HFFc6 (cell line): ENCODE measurements at regions not wholly inside any gene's neighbourhood (a gene's known extent, or its start where the extent isn't known, plus 50 kb on each side); places are given as distances from the start of the nearest gene placed in this dataset.

ENCODE experiments used
- DNase-seq: peaks from one replicate; pipeline ENCODE4 v3.0.0-alpha.2; 2018
- H3K27ac Mint-ChIP-seq: 2 replicates; pipeline ENCODE4 v1.8.0; 2020; ENCODE audit warnings: mild to moderate bottlenecking, mixed read lengths
- H3K27me3 Mint-ChIP-seq: 2 replicates; pipeline ENCODE4 v1.8.0; 2021; ENCODE audit warnings: mild to moderate bottlenecking, moderate library complexity, mixed read lengths; ENCODE audit not compliant: insufficient read depth
- H3K36me3 Mint-ChIP-seq: 2 replicates; pipeline ENCODE4 v1.8.0; 2021; ENCODE audit warnings: low read depth, mixed read lengths
- H3K4me1 Mint-ChIP-seq: 2 replicates; pipeline ENCODE4 v1.8.0; 2020; ENCODE audit warnings: low read depth, mixed read lengths
- H3K4me3 Mint-ChIP-seq: 2 replicates; pipeline ENCODE4 v1.8.0; 2020; ENCODE audit warnings: mild to moderate bottlenecking, moderate library complexity, mixed read lengths
- H3K9me3 Mint-ChIP-seq: 2 replicates; pipeline ENCODE4 v1.8.0; 2020; ENCODE audit warnings: mild to moderate bottlenecking, mixed read lengths
- TF ChIP-seq, protein P1 (sequence below): fragments of 200-600 bp; sonication (generic); IDR thresholded peaks from 2 replicates; pipeline ENCODE4 v1.5.0; 2021; ENCODE audit warnings: antibody characterized with exemption, mild to moderate bottlenecking

DNA sequence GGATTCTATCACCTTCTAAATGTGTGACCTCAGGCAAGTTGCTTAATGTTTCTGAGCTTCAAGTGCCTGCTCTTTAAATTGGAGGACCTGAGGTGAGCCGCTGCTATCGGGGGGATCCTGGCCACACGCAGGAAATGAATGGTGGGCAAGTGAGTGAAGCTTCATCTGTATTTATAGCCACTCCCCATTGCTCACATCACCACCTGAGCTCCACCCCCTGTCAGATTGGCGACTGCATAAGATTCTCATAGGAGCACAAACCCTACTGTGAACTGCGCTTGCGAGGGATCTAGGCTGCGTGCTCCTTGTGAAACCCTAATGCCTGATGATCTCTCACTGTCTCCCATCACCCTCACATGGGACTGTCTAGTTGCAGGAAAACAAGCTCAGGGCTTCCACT lies 158.6 kb upstream of the CCND2 start:
- H3K27me3 Mint-ChIP-seq, result peaks cover 4% of the 10 kb centered on the region
- peaks cover 4% of the 10 kb centered on the region; the same call in 1 of the 2 replicates for H3K9me3 Mint-ChIP-seq
- H3K36me3 Mint-ChIP-seq, result peaks cover 3% of the 10 kb centered on the region; the same call in 1 of the 2 replicates
- TF ChIP-seq, protein P1, sequence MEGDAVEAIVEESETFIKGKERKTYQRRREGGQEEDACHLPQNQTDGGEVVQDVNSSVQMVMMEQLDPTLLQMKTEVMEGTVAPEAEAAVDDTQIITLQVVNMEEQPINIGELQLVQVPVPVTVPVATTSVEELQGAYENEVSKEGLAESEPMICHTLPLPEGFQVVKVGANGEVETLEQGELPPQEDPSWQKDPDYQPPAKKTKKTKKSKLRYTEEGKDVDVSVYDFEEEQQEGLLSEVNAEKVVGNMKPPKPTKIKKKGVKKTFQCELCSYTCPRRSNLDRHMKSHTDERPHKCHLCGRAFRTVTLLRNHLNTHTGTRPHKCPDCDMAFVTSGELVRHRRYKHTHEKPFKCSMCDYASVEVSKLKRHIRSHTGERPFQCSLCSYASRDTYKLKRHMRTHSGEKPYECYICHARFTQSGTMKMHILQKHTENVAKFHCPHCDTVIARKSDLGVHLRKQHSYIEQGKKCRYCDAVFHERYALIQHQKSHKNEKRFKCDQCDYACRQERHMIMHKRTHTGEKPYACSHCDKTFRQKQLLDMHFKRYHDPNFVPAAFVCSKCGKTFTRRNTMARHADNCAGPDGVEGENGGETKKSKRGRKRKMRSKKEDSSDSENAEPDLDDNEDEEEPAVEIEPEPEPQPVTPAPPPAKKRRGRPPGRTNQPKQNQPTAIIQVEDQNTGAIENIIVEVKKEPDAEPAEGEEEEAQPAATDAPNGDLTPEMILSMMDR, result no peak
- DNase-seq, result no peak
- no peak overlapping the region for H3K27ac Mint-ChIP-seq
- no peak overlapping the region for H3K4me3 Mint-ChIP-seq
- H3K4me1 Mint-ChIP-seq, result peaks cover 21% of the 10 kb centered on the region; the same call in 1 of the 2 replicates

DNA sequence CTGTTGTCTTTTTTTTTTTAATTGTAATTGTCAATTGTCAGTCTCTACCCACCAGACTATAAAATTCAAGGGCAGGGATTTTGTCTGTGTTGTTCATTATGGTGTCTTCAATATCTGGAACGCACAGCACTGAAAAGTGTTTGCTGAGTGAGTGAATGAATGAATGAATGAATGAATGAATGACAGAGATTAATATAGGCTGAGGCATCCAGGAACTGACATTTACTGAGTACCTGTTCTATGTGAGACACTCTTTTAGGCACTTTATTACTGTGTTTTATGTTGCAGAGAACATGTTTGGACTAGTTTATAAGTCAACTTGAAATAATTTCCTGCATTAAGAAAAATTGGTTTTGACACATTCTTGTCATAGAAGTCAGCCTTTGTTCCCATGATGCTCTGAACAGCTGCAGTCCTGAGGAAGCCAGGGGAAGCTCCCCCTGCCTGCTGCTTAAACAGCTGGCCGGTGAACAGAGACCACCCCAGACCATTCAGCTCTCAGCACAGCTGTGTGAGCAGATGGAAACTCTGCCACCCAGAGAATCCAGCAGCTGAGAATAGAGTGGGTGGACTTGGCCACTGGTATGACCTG lies 160.7 kb upstream of the CCND2 start:
- H3K36me3 Mint-ChIP-seq, result no peaks in the 10 kb centered on the region
- peaks cover 4% of the 10 kb centered on the region; the same call in 1 of the 2 replicates for H3K9me3 Mint-ChIP-seq
- no peak overlapping the region for H3K4me3 Mint-ChIP-seq
- H3K4me1 Mint-ChIP-seq, result peaks cover 13% of the 10 kb centered on the region; the same call in 1 of the 2 replicates
- H3K27ac Mint-ChIP-seq, result no peak overlapping the region
- DNase-seq, result no peak
- H3K27me3 Mint-ChIP-seq, result peaks cover 4% of the 10 kb centered on the region
- TF ChIP-seq, protein P1, result no peak

DNA sequence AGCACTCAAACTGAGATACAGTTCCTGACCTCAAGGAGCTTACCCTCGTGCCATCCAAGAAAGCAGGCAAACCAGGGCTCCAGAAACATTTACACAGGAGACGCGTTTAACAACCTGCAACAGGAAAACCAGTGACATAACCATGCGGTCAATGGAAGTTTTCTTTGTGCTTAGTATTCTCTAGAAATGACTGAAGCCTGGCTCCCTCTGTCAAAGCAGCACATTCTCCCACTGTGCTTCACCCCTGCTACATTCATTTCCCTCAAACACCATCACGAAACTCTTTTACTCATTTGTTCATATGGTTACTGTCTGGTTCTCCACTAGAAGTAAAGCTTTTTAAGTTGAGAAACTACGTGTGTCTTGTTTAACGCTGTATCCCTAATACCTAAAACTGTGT lies 161.3 kb upstream of the CCND2 start:
- peaks cover 7% of the 10 kb centered on the region; the same call in 1 of the 2 replicates for H3K4me1 Mint-ChIP-seq
- no peak overlapping the region for H3K27ac Mint-ChIP-seq
- TF ChIP-seq, protein P1, result no peak
- no peaks in the 10 kb centered on the region for H3K36me3 Mint-ChIP-seq
- H3K9me3 Mint-ChIP-seq, result peaks cover 4% of the 10 kb centered on the region; the same call in 1 of the 2 replicates
- peaks cover 6% of the 10 kb centered on the region for H3K27me3 Mint-ChIP-seq
- no peak for DNase-seq
- no peak overlapping the region for H3K4me3 Mint-ChIP-seq

DNA sequence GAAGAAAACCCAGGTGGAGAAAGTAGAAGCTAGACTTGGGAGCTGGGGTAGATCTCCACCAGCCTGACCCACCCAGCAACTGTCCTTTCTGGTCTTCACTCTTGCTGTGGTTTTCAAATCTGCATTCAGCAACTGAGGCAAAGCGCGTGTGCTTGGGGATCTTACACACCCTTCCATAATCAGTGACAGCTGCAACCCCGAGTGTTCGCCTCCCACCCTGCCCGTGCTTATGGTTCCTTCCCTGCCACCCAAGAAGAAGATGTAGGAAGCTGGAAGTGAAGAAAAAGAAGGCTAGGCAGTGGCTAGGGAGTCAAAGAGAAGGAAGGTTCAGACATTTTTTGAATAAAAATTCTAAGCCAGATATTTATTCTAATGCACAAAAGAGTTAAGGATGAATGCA lies 162.6 kb upstream of the CCND2 start:
- Mint-ChIP-seq H3K27ac (no peak overlapping the region), H3K4me3 (no peak overlapping the region), H3K27me3 (peaks cover 7% of the 10 kb centered on the region; the same call in 1 of the 2 replicates), H3K9me3 (peaks cover 4% of the 10 kb centered on the region; the same call in 1 of the 2 replicates), H3K36me3 (no peaks in the 10 kb centered on the region), H3K4me1 (no peaks in the 10 kb centered on the region; the same call in 1 of the 2 replicates)
- DNase-seq, result no peak
- TF ChIP-seq, protein P1, result no peak

DNA sequence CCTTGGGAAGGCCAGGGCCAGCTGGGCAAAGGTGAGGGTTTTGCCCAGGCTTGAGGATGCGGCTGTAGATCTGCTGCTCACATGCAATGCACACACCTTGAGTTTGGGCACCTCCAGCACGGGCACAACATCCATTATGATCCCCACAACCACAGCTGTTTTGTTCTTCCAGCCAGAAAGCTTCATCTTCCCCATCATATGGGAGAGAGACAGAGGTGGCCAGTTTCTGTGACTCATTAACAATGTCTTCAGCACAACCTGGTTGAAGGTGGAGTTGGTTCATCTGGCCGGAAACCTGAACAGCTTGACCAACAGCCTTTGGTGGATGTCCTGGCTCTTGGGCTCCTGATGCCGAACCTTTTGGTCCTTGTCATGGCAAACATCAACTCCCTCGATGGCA lies 163.7 kb upstream of the CCND2 start:
- Mint-ChIP-seq H3K27ac (no peak overlapping the region), H3K9me3 (no peaks in the 10 kb centered on the region; the same call in 1 of the 2 replicates), H3K4me3 (no peak overlapping the region), H3K27me3 (peaks cover 7% of the 10 kb centered on the region; the same call in 1 of the 2 replicates), H3K4me1 (no peaks in the 10 kb centered on the region; the same call in 1 of the 2 replicates), H3K36me3 (no peaks in the 10 kb centered on the region)
- no peak for DNase-seq
- TF ChIP-seq, protein P1, result no peak
